ENCODE measurements at regions not wholly inside any gene's neighbourhood (a gene's known extent, or its start where the extent isn't known, plus 50 kb on each side); places are given as distances from the start of the nearest gene placed in this dataset.

GRCh38 chr6:77089776-77090175 is 373.5 kb downstream of the HTR1B start:
- TF ChIP-seq CTCF (conservative IDR thresholded peaks at IDR 0.05; ENCODE audit: low read depth, low read length) (no peak), EZH2 (IDR thresholded peaks at IDR 0.05; ENCODE audit: borderline replicate concordance, low read depth, low read length, poor library complexity, severe bottlenecking) (no peak)

Measured in A673 (cell line).